Neural progenitor cell (in vitro differentiated cells): ENCODE measurements at regions not wholly inside any gene's neighbourhood (a gene's known extent, or its start where the extent isn't known, plus 50 kb on each side); places are given as distances from the start of the nearest gene placed in this dataset.

Experiments
- DNase-seq: peaks from one replicate; pipeline ENCODE4 v3.0.0-alpha.2; 2016; ENCODE audit warnings: low spot score
- H2AFZ ChIP-seq: fragments of 200-600 bp; sonication (generic); replicated peaks from 2 replicates; pipeline ENCODE4 v1.6.1; 2016; ENCODE audit warnings: antibody characterized with exemption
- H3F3A ChIP-seq: fragments of 200-600 bp; sonication (generic); 2 replicates; pipeline ENCODE4 v1.6.1; 2016; ENCODE audit warnings: antibody characterized with exemption, low read depth
- H3K27ac ChIP-seq: fragments of 200-600 bp; sonication (generic); 2 replicates; pipeline ENCODE4 v1.5.1; 2016; ENCODE audit warnings: mild to moderate bottlenecking
- H3K27me3 ChIP-seq: fragments of 200-600 bp; sonication (generic); 2 replicates; pipeline ENCODE4 v1.6.1; 2016; ENCODE audit warnings: mild to moderate bottlenecking, moderate library complexity
- H3K36me3 ChIP-seq: fragments of 200-600 bp; sonication (generic); 2 replicates; pipeline ENCODE4 v1.5.1; 2016
- H3K4me1 ChIP-seq: fragments of 200-600 bp; sonication (generic); 2 replicates; pipeline ENCODE4 v1.6.1; 2016; ENCODE audit warnings: mixed run types
- H3K4me2 ChIP-seq: fragments of 200-600 bp; sonication (generic); 2 replicates; pipeline ENCODE4 v1.6.1; 2016
- H3K4me3 ChIP-seq: fragments of 200-600 bp; sonication (generic); 2 replicates; pipeline ENCODE4 v1.5.1; 2016
- H3K79me2 ChIP-seq: fragments of 200-600 bp; sonication (generic); 2 replicates; pipeline ENCODE4 v1.6.1; 2016; ENCODE audit warnings: low read depth
- H3K9ac ChIP-seq: fragments of 200-600 bp; sonication (generic); 2 replicates; pipeline ENCODE4 v1.6.1; 2016
- H3K9me3 ChIP-seq: fragments of 200-600 bp; sonication (generic); 2 replicates; pipeline ENCODE4 v1.5.1; 2016; ENCODE audit warnings: low read depth
- H4K20me1 ChIP-seq: fragments of 200-600 bp; sonication (generic); 2 replicates; pipeline ENCODE4 v1.6.1; 2016; ENCODE audit warnings: low read depth
- H3K27ac Mint-ChIP-seq: 3 replicates; pipeline ENCODE4 v1.8.0; 2021; ENCODE audit warnings: mixed read lengths
- H3K27me3 Mint-ChIP-seq: 2 replicates; pipeline ENCODE4 v1.8.0; 2022; ENCODE audit warnings: low read depth, mild to moderate bottlenecking, inconsistent platforms, moderate library complexity, mixed read lengths; ENCODE audit not compliant: insufficient read depth
- H3K36me3 Mint-ChIP-seq: 3 replicates; pipeline ENCODE4 v1.8.0; 2021; ENCODE audit warnings: mixed read lengths
- H3K4me1 Mint-ChIP-seq: 3 replicates; pipeline ENCODE4 v1.8.0; 2021; ENCODE audit warnings: mixed read lengths
- H3K4me3 Mint-ChIP-seq: 3 replicates; pipeline ENCODE4 v1.8.0; 2021; ENCODE audit warnings: mild to moderate bottlenecking, moderate library complexity, mixed read lengths
- H3K9me3 Mint-ChIP-seq: 3 replicates; pipeline ENCODE4 v1.8.0; 2020; ENCODE audit warnings: mixed read lengths
- CTCF ChIP-seq: fragments of 200-600 bp; sonication (generic); IDR thresholded peaks from 2 replicates; pipeline ENCODE4 v1.5.1; 2017; ENCODE audit warnings: antibody characterized with exemption, mild to moderate bottlenecking
- EZH2 ChIP-seq: fragments of 200-600 bp; sonication (generic); IDR thresholded peaks from 2 replicates; pipeline ENCODE4 v1.6.1; 2017; ENCODE audit warnings: antibody characterized with exemption, mild to moderate bottlenecking, moderate library complexity
- EZH2phosphoT487 ChIP-seq: fragments of 200-600 bp; sonication (generic); IDR thresholded peaks from 2 replicates; pipeline ENCODE4 v1.6.1; 2017; ENCODE audit warnings: antibody characterized with exemption

- peaks cover 9% of the 10 kb centered on the region for H3K27me3 Mint-ChIP-seq
- peaks cover 50% of the 10 kb centered on the region for H3K4me1 Mint-ChIP-seq
- no peak for DNase-seq
- H3K4me3 Mint-ChIP-seq: no peak overlapping the region
- TF ChIP-seq EZH2phosphoT487: no peak
- no peak for TF ChIP-seq CTCF
- no peak for TF ChIP-seq EZH2
- H3F3A ChIP-seq: no peaks in the 10 kb centered on the region
- H3K79me2 ChIP-seq: no peaks in the 10 kb centered on the region
- no peak overlapping the region for H3K4me3 ChIP-seq
- peak overlapping the region; percentile 39 for H3K27ac Mint-ChIP-seq
- no peaks in the 10 kb centered on the region for H3K36me3 Mint-ChIP-seq
- H3K9ac ChIP-seq: no peak overlapping the region
- no peak overlapping the region for H3K4me2 ChIP-seq
- no peaks in the 10 kb centered on the region for H4K20me1 ChIP-seq
- H3K27ac ChIP-seq: no peak overlapping the region
- no peaks in the 10 kb centered on the region for H3K36me3 ChIP-seq
- H2AFZ ChIP-seq: no peak overlapping the region
- H3K4me1 ChIP-seq: peaks cover 18% of the 10 kb centered on the region
- peaks cover 2% of the 10 kb centered on the region for H3K9me3 Mint-ChIP-seq
- H3K9me3 ChIP-seq: no peaks in the 10 kb centered on the region
- H3K27me3 ChIP-seq: no peaks in the 10 kb centered on the region
Measured at GRCh38 chr2:234546770-234547169, 49.9 kb upstream of the ARL4C start.
